Transverse colon (tissue), 3 donors: ENCODE measurements at regions not wholly inside any gene's neighbourhood (a gene's known extent, or its start where the extent isn't known, plus 50 kb on each side); places are given as distances from the start of the nearest gene placed in this dataset.
A peak's percentile ranks its signal among the peaks of the same experiment; 100 is the strongest.

Experiments used
- EP300 ChIP-seq: sonication (generic); formaldehyde crosslinking; IDR thresholded peaks from one replicate; pipeline ENCODE4 v1.6.1; 2017; ENCODE audit warnings: antibody characterized with exemption, low read depth
- POLR2A ChIP-seq: fragments of 450-650 bp; IDR thresholded peaks from one replicate; pipeline ENCODE4 v1.6.1; 2016; ENCODE audit warnings: antibody characterized with exemption, mild to moderate bottlenecking, moderate library complexity
- TF ChIP-seq, protein P1 (sequence below), 5 experiments: fragments of 200-600 bp in 3 of 5; fragments of 450-650 bp in 2 of 5; sonication (generic) in 3 of 5; IDR thresholded peaks; 1 replicate in 2 of 5; 2 replicates in 3 of 5; pipeline ENCODE4 v1.5.1; 2016 to 2017; ENCODE audit warnings: antibody characterized with exemption in 5 of 5, inconsistent platforms in 3 of 5, mild to moderate bottlenecking in 2 of 5, moderate library complexity in 1 of 5

DNA sequence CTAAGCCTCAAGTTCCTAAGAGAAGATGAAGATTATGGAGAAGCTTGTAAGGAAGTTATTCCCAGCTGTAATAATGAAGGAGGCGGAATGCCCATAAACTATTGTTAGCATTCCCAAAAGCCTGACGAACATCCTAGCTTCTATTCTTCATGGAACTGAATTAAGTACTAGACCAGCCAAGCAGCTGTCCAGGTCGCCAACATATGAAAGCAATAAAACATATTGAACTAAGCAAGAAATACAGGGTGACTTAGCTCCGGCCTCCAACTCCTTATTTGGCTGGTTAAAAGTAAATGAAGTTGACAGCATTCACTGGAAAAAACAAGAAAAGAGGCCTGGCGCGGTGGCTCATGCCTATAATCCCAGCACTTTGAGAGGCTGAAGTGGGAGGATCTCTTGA, 174.0 kb upstream of the TPM1 start:
- TF ChIP-seq POLR2A, result no peak
- TF ChIP-seq, protein P1, sequence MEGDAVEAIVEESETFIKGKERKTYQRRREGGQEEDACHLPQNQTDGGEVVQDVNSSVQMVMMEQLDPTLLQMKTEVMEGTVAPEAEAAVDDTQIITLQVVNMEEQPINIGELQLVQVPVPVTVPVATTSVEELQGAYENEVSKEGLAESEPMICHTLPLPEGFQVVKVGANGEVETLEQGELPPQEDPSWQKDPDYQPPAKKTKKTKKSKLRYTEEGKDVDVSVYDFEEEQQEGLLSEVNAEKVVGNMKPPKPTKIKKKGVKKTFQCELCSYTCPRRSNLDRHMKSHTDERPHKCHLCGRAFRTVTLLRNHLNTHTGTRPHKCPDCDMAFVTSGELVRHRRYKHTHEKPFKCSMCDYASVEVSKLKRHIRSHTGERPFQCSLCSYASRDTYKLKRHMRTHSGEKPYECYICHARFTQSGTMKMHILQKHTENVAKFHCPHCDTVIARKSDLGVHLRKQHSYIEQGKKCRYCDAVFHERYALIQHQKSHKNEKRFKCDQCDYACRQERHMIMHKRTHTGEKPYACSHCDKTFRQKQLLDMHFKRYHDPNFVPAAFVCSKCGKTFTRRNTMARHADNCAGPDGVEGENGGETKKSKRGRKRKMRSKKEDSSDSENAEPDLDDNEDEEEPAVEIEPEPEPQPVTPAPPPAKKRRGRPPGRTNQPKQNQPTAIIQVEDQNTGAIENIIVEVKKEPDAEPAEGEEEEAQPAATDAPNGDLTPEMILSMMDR (IDR thresholded peaks at IDR 0.05), result no peak
- peak; percentile 60 for TF ChIP-seq EP300
